Endodermal cell (in vitro differentiated cells): ENCODE measurements at regions not wholly inside any gene's neighbourhood (a gene's known extent, or its start where the extent isn't known, plus 50 kb on each side); places are given as distances from the start of the nearest gene placed in this dataset.

Experiments
- DNase-seq: peaks from one replicate; pipeline ENCODE4 v3.0.0-alpha.2; 2017
- H3K27ac ChIP-seq: 2 replicates; pipeline ENCODE4 v1.5.1; 2013; ENCODE audit warnings: mild to moderate bottlenecking, low read depth, low read length, moderate library complexity
- H3K27me3 ChIP-seq: 2 replicates; pipeline ENCODE4 v1.6.1; 2013; ENCODE audit warnings: mild to moderate bottlenecking, low read length, moderate library complexity; ENCODE audit not compliant: insufficient read depth, control insufficient read depth, poor library complexity, severe bottlenecking
- H3K36me3 ChIP-seq: 2 replicates; pipeline ENCODE4 v1.7.0; 2013; ENCODE audit warnings: mild to moderate bottlenecking, low read length, moderate library complexity; ENCODE audit not compliant: control insufficient read depth, insufficient read depth
- H3K4me1 ChIP-seq: one replicate; pipeline ENCODE4 v1.7.0; 2013; ENCODE audit warnings: low read length; ENCODE audit not compliant: control insufficient read depth, insufficient read depth
- H3K4me3 ChIP-seq: 2 replicates; pipeline ENCODE4 v1.5.1; 2013; ENCODE audit warnings: mild to moderate bottlenecking, low read length, moderate library complexity
- H3K9ac ChIP-seq: 2 replicates; pipeline ENCODE4 v1.6.1; 2013; ENCODE audit warnings: mild to moderate bottlenecking, low read length, moderate library complexity; ENCODE audit not compliant: poor library complexity, severe bottlenecking; ENCODE audit errors: extremely low read depth
- H3K9me3 ChIP-seq: 2 replicates; pipeline ENCODE4 v1.6.1; 2013; ENCODE audit warnings: mild to moderate bottlenecking, low read length, moderate library complexity; ENCODE audit not compliant: control insufficient read depth
- H3K27ac Mint-ChIP-seq: 2 replicates; pipeline ENCODE4 v1.8.0; 2020; ENCODE audit warnings: mixed read lengths
- H3K27me3 Mint-ChIP-seq: 2 replicates; pipeline ENCODE4 v1.8.0; 2021; ENCODE audit warnings: mild to moderate bottlenecking, mixed read lengths; ENCODE audit not compliant: insufficient read depth
- H3K36me3 Mint-ChIP-seq: 2 replicates; pipeline ENCODE4 v1.8.0; 2020; ENCODE audit warnings: low read depth, mixed read lengths
- H3K4me1 Mint-ChIP-seq: 2 replicates; pipeline ENCODE4 v1.8.0; 2020; ENCODE audit warnings: mixed read lengths
- H3K4me3 Mint-ChIP-seq: 2 replicates; pipeline ENCODE4 v1.8.0; 2020; ENCODE audit warnings: mild to moderate bottlenecking, moderate library complexity, mixed read lengths
- H3K9me3 Mint-ChIP-seq: 2 replicates; pipeline ENCODE4 v1.8.0; 2020; ENCODE audit warnings: mild to moderate bottlenecking, mixed read lengths
- CTCF ChIP-seq: fragments of 200-600 bp; sonication (generic); conservative IDR thresholded peaks from 2 replicates; pipeline ENCODE4 v1.5.0; 2021; ENCODE audit warnings: antibody characterized with exemption, mild to moderate bottlenecking
- WGBS, 2 experiments: methylation state at CpG; one replicate each; pipeline versions ENCODE4 v1.1.5 to v1.1.7; 2013; ENCODE audit warnings: missing lambda C conversion rate in 2 of 2, mixed read lengths in 1 of 2; ENCODE audit not compliant: insufficient coverage in 1 of 2, insufficient read length in 1 of 2; 5-methylcytosine and 5-hydroxymethylcytosine counted together

- H3K9ac ChIP-seq: no peak overlapping the region
- H3K36me3 Mint-ChIP-seq: no peaks in the 10 kb centered on the region
- H3K4me3 Mint-ChIP-seq: no peak overlapping the region
- H3K36me3 ChIP-seq: no peaks in the 10 kb centered on the region
- WGBS, 2 experiments: 94 to 100% methylated on average over 2 to 4 of the region's 4 CpGs
- no peak overlapping the region for H3K27ac ChIP-seq
- no peaks in the 10 kb centered on the region for H3K9me3 Mint-ChIP-seq
- no peaks in the 10 kb centered on the region for H3K4me1 Mint-ChIP-seq
- H3K27me3 Mint-ChIP-seq: no peaks in the 10 kb centered on the region
- no peak overlapping the region for H3K4me3 ChIP-seq
- no peak for DNase-seq
- H3K27ac Mint-ChIP-seq: no peak overlapping the region
- H3K4me1 ChIP-seq: no peaks in the 10 kb centered on the region
- no peaks in the 10 kb centered on the region for H3K27me3 ChIP-seq
- H3K9me3 ChIP-seq: no peaks in the 10 kb centered on the region
- no peak for TF ChIP-seq CTCF
Observed at GRCh38 chr7:19464751-19465150, 244.1 kb downstream of the POLR1F start.

GRCh38 chr7:19464241-19464640 lies 244.6 kb downstream of the POLR1F start:
- Mint-ChIP-seq H3K9me3 (no peaks in the 10 kb centered on the region), H3K4me1 (no peaks in the 10 kb centered on the region), H3K27ac (no peak overlapping the region), H3K36me3 (no peaks in the 10 kb centered on the region), H3K4me3 (no peak overlapping the region), H3K27me3 (no peaks in the 10 kb centered on the region)
- DNase-seq: no peak
- no peak overlapping the region for H3K27ac ChIP-seq
- H3K4me1 ChIP-seq: no peaks in the 10 kb centered on the region
- no peak overlapping the region for H3K4me3 ChIP-seq
- no peak overlapping the region for H3K9ac ChIP-seq
- TF ChIP-seq CTCF: no peak
- no peaks in the 10 kb centered on the region for H3K9me3 ChIP-seq
- H3K27me3 ChIP-seq: no peaks in the 10 kb centered on the region
- 95% methylated on average over 3 of the region's 3 CpGs; no CpG with 5 or more reads in 1 of the 2 experiments for WGBS, 2 experiments
- no peaks in the 10 kb centered on the region for H3K36me3 ChIP-seq

GRCh38 chr7:19463581-19463980 lies 245.3 kb downstream of the POLR1F start:
- Histone ChIP-seq H3K27ac (no peak overlapping the region), H3K36me3 (no peaks in the 10 kb centered on the region), H3K9ac (no peak overlapping the region), H3K9me3 (no peaks in the 10 kb centered on the region), H3K27me3 (no peaks in the 10 kb centered on the region), H3K4me1 (no peaks in the 10 kb centered on the region), H3K4me3 (no peak overlapping the region)
- Mint-ChIP-seq H3K4me1 (no peaks in the 10 kb centered on the region), H3K4me3 (no peak overlapping the region), H3K9me3 (no peaks in the 10 kb centered on the region), H3K27me3 (no peaks in the 10 kb centered on the region), H3K36me3 (no peaks in the 10 kb centered on the region), H3K27ac (no peak overlapping the region)
- TF ChIP-seq CTCF: no peak
- WGBS, 2 experiments: 97% methylated on average over 3 of the region's 3 CpGs; no CpG with 5 or more reads in 1 of the 2 experiments
- DNase-seq: no peak
